Ishikawa (cell line): ENCODE measurements at regions not wholly inside any gene's neighbourhood (a gene's known extent, or its start where the extent isn't known, plus 50 kb on each side); places are given as distances from the start of the nearest gene placed in this dataset.

Source experiments
- CEBPB ChIP-seq: IDR thresholded peaks from 2 replicates; pipeline ENCODE4 v1.6.1; 2012
- CREB1 ChIP-seq: IDR thresholded peaks from 2 replicates; pipeline ENCODE4 v1.6.1; 2012; ENCODE audit warnings: low read depth
- EGR1 ChIP-seq: IDR thresholded peaks from 2 replicates; pipeline ENCODE4 v1.6.1; 2012
- EP300 ChIP-seq: IDR thresholded peaks from 2 replicates; pipeline ENCODE4 v1.6.1; 2012; ENCODE audit warnings: borderline replicate concordance
- FOXM1 ChIP-seq: IDR thresholded peaks from 2 replicates; pipeline ENCODE4 v1.6.1; 2012; ENCODE audit warnings: low read depth, borderline replicate concordance
- MAX ChIP-seq: IDR thresholded peaks from 2 replicates; pipeline ENCODE4 v1.6.1; 2012
- NFIC ChIP-seq: IDR thresholded peaks from 2 replicates; pipeline ENCODE4 v1.6.1; 2012
- RAD21 ChIP-seq: IDR thresholded peaks from 2 replicates; pipeline ENCODE4 v1.6.1; 2012; ENCODE audit warnings: low read depth
- REST ChIP-seq: IDR thresholded peaks from 2 replicates; pipeline ENCODE4 v1.6.1; 2012; ENCODE audit warnings: low read depth, mild to moderate bottlenecking
- TAF1 ChIP-seq: IDR thresholded peaks from 2 replicates; pipeline ENCODE4 v1.6.1; 2012; ENCODE audit warnings: low read depth, mild to moderate bottlenecking
- TCF12 ChIP-seq: IDR thresholded peaks from 2 replicates; pipeline ENCODE4 v1.6.1; 2012; ENCODE audit warnings: low read depth
- TEAD4 ChIP-seq: IDR thresholded peaks from 2 replicates; pipeline ENCODE4 v1.6.1; 2012
- USF1 ChIP-seq: IDR thresholded peaks from 2 replicates; pipeline ENCODE4 v1.6.1; 2012
- YY1 ChIP-seq: IDR thresholded peaks from 2 replicates; pipeline ENCODE4 v1.6.1; 2012; ENCODE audit warnings: low read depth
- ZBTB7A ChIP-seq: IDR thresholded peaks from 2 replicates; pipeline ENCODE4 v1.6.1; 2012; ENCODE audit warnings: low read depth

- TF ChIP-seq TEAD4 (no peak), CEBPB (no peak), EP300 (no peak), CREB1 (no peak), NFIC (no peak), TAF1 (no peak), MAX (no peak), REST (no peak), TCF12 (no peak), FOXM1 (no peak), RAD21 (no peak), EGR1 (no peak), YY1 (no peak), ZBTB7A (no peak), USF1 (no peak)
Observed at GRCh38 chr2:45264227-45265225, 255.3 kb upstream of the SIX2 start.

GRCh38 chr2:45263147-45263546 is 253.9 kb upstream of the SIX2 start:
- no peak for TF ChIP-seq EP300
- TF ChIP-seq TAF1, result no peak
- no peak for TF ChIP-seq MAX
- no peak for TF ChIP-seq RAD21
- no peak for TF ChIP-seq USF1
- TF ChIP-seq YY1, result no peak
- no peak for TF ChIP-seq TCF12
- TF ChIP-seq REST, result no peak
- no peak for TF ChIP-seq ZBTB7A
- TF ChIP-seq TEAD4, result no peak
- no peak for TF ChIP-seq CREB1
- TF ChIP-seq NFIC, result no peak
- no peak for TF ChIP-seq FOXM1
- no peak for TF ChIP-seq CEBPB
- no peak for TF ChIP-seq EGR1

- TF ChIP-seq ZBTB7A (no peak), USF1 (no peak), TAF1 (no peak), REST (no peak), MAX (no peak), EP300 (no peak), CREB1 (no peak), YY1 (no peak), EGR1 (no peak)
Observed at GRCh38 chr2:45261746-45262145, 252.5 kb upstream of the SIX2 start.
